ENCODE measurements at regions not wholly inside any gene's neighbourhood (a gene's known extent, or its start where the extent isn't known, plus 50 kb on each side); places are given as distances from the start of the nearest gene placed in this dataset.
A peak's percentile ranks its signal among the peaks of the same experiment; 100 is the strongest.

- no peak for DNase-seq
Observed at GRCh38 chr16:56087626-56088025, 103.7 kb upstream of the GNAO1 start.

GRCh38 chr16:56081371-56081770 is 109.9 kb upstream of the GNAO1 start:
- no peak for DNase-seq

GRCh38 chr16:56075732-56076388 is 115.4 kb upstream of the GNAO1 start:
- no peak for DNase-seq

- DNase-seq = no peak
Observed at GRCh38 chr16:56073508-56073907, 117.8 kb upstream of the GNAO1 start.

GRCh38 chr16:56072096-56072495 is 119.2 kb upstream of the GNAO1 start:
- DNase-seq = no peak

GRCh38 chr16:56068816-56069215 is 122.5 kb upstream of the GNAO1 start:
- no peak for DNase-seq

GRCh38 chr16:56068314-56068713 is 123.0 kb upstream of the GNAO1 start:
- no peak for DNase-seq

- DNase-seq = no peak
Observed at GRCh38 chr16:56067406-56067805, 123.9 kb upstream of the GNAO1 start.

- no peak for DNase-seq
Observed at GRCh38 chr16:56066617-56067016, 124.7 kb upstream of the GNAO1 start.

GRCh38 chr16:56063111-56063510 is 128.2 kb upstream of the GNAO1 start:
- no peak for DNase-seq

- no peak for DNase-seq
Observed at GRCh38 chr16:56057151-56057550, 134.1 kb upstream of the GNAO1 start.

GRCh38 chr16:56050916-56051315 is 140.4 kb upstream of the GNAO1 start:
- DNase-seq = no peak

- DNase-seq = no peak
Observed at GRCh38 chr16:56048425-56049105, 142.7 kb upstream of the GNAO1 start.

GRCh38 chr16:56047307-56048234 is 143.7 kb upstream of the GNAO1 start:
- no peak for DNase-seq

- no peak for DNase-seq
Observed at GRCh38 chr16:56042416-56042815, 148.9 kb upstream of the GNAO1 start.

- DNase-seq = peak; percentile 0 to 45
Observed at GRCh38 chr16:56041556-56042140, 149.6 kb upstream of the GNAO1 start.

- no peak for DNase-seq
Observed at GRCh38 chr16:56038564-56039098, 152.7 kb upstream of the GNAO1 start.

GRCh38 chr16:56032072-56032471 is 156.9 kb upstream of the CES5A start:
- DNase-seq = no peak

GRCh38 chr16:56029026-56029425 is 153.9 kb upstream of the CES5A start:
- no peak for DNase-seq

- no peak for DNase-seq
Observed at GRCh38 chr16:56022818-56023217, 147.6 kb upstream of the CES5A start.

GRCh38 chr16:56019274-56019673 is 144.1 kb upstream of the CES5A start:
- DNase-seq = no peak

GRCh38 chr16:56013962-56014552 is 138.9 kb upstream of the CES5A start:
- no peak for DNase-seq

- no peak for DNase-seq
Observed at GRCh38 chr16:56012482-56012811, 137.3 kb upstream of the CES5A start.
